Mammary epithelial cell (primary cell): ENCODE measurements at regions not wholly inside any gene's neighbourhood (a gene's known extent, or its start where the extent isn't known, plus 50 kb on each side); places are given as distances from the start of the nearest gene placed in this dataset.

Experiments
- EZH2 ChIP-seq: IDR thresholded peaks from 2 replicates; pipeline ENCODE4 v1.6.1; 2012; ENCODE audit warnings: low read length, inconsistent platforms, borderline replicate concordance
- TF ChIP-seq, protein P1 (sequence below), 2 donors: IDR thresholded peaks in 1 of 2; conservative IDR thresholded peaks in 1 of 2; 2 replicates each; pipeline ENCODE4 v1.5.1; 2011 to 2012; ENCODE audit warnings: inconsistent platforms in 2 of 2, low read length in 2 of 2, mild to moderate bottlenecking in 2 of 2, control low read depth in 1 of 2, low read depth in 1 of 2; ENCODE audit not compliant: insufficient read depth in 1 of 2; ENCODE audit errors: extremely low read depth in 1 of 2

DNA sequence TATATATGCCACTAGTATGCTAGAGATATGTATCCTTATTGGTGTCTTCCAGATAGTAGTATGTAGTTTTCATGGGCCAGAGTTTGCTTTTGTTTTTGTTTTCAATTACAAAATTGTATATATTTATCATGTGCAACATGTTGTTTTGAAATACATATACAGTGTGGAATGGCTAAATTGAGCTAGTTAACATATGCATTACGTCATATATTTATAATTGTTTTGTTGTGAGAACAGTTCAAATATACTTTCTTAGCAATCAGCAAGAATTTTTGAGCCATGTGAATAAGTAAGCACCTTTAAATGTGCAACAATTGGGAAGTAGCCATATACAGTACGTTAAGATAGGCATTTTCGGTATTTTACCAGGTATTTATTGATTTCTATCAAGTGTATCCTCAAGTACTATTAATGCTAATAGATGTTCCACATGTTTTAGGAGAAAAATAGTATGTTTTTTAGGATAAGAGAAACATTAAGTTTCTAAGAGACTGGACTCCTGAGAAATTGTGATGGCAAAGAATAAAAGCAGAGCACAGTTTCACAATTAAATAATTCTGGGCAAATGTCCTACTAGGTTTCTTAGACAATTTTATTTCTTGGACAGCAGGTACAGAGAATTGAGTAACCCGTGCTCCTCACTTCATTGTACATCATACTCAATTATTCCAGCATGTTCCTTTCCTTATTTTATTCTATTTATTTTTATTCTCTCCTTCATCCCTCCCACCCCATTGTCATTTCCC, 60.5 kb upstream of the SLC5A12 start:
- TF ChIP-seq, protein P1, sequence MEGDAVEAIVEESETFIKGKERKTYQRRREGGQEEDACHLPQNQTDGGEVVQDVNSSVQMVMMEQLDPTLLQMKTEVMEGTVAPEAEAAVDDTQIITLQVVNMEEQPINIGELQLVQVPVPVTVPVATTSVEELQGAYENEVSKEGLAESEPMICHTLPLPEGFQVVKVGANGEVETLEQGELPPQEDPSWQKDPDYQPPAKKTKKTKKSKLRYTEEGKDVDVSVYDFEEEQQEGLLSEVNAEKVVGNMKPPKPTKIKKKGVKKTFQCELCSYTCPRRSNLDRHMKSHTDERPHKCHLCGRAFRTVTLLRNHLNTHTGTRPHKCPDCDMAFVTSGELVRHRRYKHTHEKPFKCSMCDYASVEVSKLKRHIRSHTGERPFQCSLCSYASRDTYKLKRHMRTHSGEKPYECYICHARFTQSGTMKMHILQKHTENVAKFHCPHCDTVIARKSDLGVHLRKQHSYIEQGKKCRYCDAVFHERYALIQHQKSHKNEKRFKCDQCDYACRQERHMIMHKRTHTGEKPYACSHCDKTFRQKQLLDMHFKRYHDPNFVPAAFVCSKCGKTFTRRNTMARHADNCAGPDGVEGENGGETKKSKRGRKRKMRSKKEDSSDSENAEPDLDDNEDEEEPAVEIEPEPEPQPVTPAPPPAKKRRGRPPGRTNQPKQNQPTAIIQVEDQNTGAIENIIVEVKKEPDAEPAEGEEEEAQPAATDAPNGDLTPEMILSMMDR (conservative IDR thresholded peaks at IDR 0.05 in 1 of 2, IDR thresholded peaks at IDR 0.05 in 1 of 2; ENCODE audit: extremely low read depth in 1 of 2, insufficient read depth in 1 of 2, low read depth in 1 of 2, low read length in 2 of 2), result no peak
- no peak for TF ChIP-seq EZH2
